ENCODE measurements at regions not wholly inside any gene's neighbourhood (a gene's known extent, or its start where the extent isn't known, plus 50 kb on each side); places are given as distances from the start of the nearest gene placed in this dataset.

GRCh38 chr3:181764544-181764943 lies 52.8 kb downstream of the SOX2 start:
- TF ChIP-seq POLR2A (IDR thresholded peaks at IDR 0.05; ENCODE audit: low read depth, low read length) (no peak), TAF1 (IDR thresholded peaks at IDR 0.05; ENCODE audit: borderline replicate concordance, low read depth, low read length) (no peak), POLR2AphosphoS5 (IDR thresholded peaks at IDR 0.05; ENCODE audit: low read depth, low read length) (no peak)

Data from GM12892 (cell line).